AG10803 (cell line): ENCODE measurements at regions not wholly inside any gene's neighbourhood (a gene's known extent, or its start where the extent isn't known, plus 50 kb on each side); places are given as distances from the start of the nearest gene placed in this dataset.
"Not testable (repeated sequence)": the region's sequence is repeated elsewhere in the genome, so short reads cannot be mapped to it uniquely, and the experiment has no call there.

Experiments used
- DNase-seq: peaks from one replicate; pipeline ENCODE4 v3.0.0; 2010; ENCODE audit warnings: low read depth
- H3K4me3 ChIP-seq: 2 replicates; pipeline ENCODE4 v1.5.1; 2011; ENCODE audit warnings: mild to moderate bottlenecking, low read length, control low read depth
- CTCF ChIP-seq: conservative IDR thresholded peaks from 2 replicates; pipeline ENCODE4 v1.5.1; 2011; ENCODE audit warnings: mild to moderate bottlenecking, low read length, control low read depth, inconsistent platforms

DNA sequence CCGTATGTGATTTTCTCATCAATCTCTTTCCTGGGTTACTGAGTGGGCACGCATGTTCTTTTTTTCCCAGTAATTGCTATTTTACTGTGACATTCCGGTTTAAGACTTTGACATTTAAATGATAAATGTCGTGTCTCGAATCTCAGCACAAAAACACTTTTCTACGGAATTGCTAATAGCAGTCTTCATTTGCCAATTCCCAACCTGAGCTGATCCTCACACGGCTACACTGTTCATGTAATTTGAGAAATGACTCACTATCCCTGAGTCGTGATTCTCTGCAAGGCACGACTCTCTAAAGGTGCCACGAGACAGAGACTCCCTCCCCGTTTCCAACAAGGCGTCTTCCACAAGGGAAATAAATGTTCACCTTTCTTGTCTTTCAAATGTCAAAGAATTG, 88.7 kb upstream of the USP29 start:
- H3K4me3 ChIP-seq = no peak overlapping the region
- no peak for DNase-seq
- no peak for TF ChIP-seq CTCF

GRCh38 chr19:57033576-57033975, 86.2 kb upstream of the USP29 start:
- no peak for TF ChIP-seq CTCF
- no peak for DNase-seq
- H3K4me3 ChIP-seq = no peak overlapping the region

- no peak for TF ChIP-seq CTCF
- DNase-seq = no peak
- H3K4me3 ChIP-seq = no peak overlapping the region
Measured at GRCh38 chr19:57034544-57034943, 85.2 kb upstream of the USP29 start.

- DNase-seq, H3K4me3 ChIP-seq: not testable (repeated sequence)
Measured at GRCh38 chr19:57035740-57036139, 84.0 kb upstream of the USP29 start.

DNA sequence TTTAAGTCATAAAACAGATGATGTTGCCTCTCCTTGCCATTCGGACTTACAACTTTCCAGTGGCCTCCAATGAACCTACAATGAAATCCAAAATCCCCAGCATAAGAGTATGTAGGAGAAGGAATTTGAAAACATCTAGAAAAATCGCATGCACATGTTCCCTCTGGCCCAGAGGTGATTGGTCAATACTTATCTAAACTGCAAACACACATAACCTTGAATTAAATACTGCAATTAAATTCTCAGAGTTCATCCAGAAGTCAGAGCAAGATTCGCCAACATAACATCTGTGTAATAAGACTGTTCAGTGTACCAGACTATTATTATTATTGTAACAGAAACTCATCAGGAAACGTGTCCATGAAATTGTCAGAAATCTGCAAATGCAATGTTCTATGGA, 82.2 kb upstream of the USP29 start:
- DNase-seq = no peak
- no peak overlapping the region for H3K4me3 ChIP-seq
- TF ChIP-seq CTCF = no peak

- no peak for TF ChIP-seq CTCF
- H3K4me3 ChIP-seq = no peak overlapping the region
- DNase-seq = no peak
Measured at GRCh38 chr19:57047743-57048142, 72.0 kb upstream of the USP29 start.

- no peak for TF ChIP-seq CTCF
- H3K4me3 ChIP-seq = no peak overlapping the region
- DNase-seq = no peak
Measured at GRCh38 chr19:57050863-57051262, 68.9 kb upstream of the USP29 start.

DNA sequence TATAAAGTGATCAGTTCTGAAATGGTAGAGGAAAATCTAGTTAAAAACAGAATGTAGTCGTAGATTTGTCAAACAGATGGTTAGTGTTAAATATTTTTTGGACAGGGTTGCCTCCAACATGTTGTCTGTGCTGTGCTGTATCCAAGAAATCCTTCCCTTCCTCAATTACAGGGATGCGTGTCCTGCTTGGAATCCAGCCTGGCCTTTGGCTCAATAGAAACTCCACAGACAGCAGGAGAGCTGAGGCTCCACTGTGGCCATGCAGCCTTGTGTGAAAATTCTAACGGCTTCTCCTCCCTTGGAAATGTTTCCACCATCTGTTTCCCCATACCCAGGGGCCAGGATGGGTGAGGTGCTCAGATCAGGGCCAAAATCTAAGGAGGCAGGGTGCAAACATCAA, 67.7 kb upstream of the USP29 start:
- DNase-seq = no peak
- no peak overlapping the region for H3K4me3 ChIP-seq
- no peak for TF ChIP-seq CTCF
